Neural progenitor cell (in vitro differentiated cells): ENCODE measurements at regions not wholly inside any gene's neighbourhood (a gene's known extent, or its start where the extent isn't known, plus 50 kb on each side); places are given as distances from the start of the nearest gene placed in this dataset.

Experiments used
- CTCF ChIP-seq: fragments of 200-600 bp; sonication (generic); IDR thresholded peaks from 2 replicates; pipeline ENCODE4 v1.5.1; 2017; ENCODE audit warnings: antibody characterized with exemption, mild to moderate bottlenecking
- EZH2 ChIP-seq: fragments of 200-600 bp; sonication (generic); IDR thresholded peaks from 2 replicates; pipeline ENCODE4 v1.6.1; 2017; ENCODE audit warnings: antibody characterized with exemption, mild to moderate bottlenecking, moderate library complexity

GRCh38 chr2:67799886-67800285 is 262.9 kb downstream of the C1D start:
- TF ChIP-seq EZH2 (no peak), CTCF (no peak)
